ENCODE measurements at regions not wholly inside any gene's neighbourhood (a gene's known extent, or its start where the extent isn't known, plus 50 kb on each side); places are given as distances from the start of the nearest gene placed in this dataset.

- TF ChIP-seq, protein P1, sequence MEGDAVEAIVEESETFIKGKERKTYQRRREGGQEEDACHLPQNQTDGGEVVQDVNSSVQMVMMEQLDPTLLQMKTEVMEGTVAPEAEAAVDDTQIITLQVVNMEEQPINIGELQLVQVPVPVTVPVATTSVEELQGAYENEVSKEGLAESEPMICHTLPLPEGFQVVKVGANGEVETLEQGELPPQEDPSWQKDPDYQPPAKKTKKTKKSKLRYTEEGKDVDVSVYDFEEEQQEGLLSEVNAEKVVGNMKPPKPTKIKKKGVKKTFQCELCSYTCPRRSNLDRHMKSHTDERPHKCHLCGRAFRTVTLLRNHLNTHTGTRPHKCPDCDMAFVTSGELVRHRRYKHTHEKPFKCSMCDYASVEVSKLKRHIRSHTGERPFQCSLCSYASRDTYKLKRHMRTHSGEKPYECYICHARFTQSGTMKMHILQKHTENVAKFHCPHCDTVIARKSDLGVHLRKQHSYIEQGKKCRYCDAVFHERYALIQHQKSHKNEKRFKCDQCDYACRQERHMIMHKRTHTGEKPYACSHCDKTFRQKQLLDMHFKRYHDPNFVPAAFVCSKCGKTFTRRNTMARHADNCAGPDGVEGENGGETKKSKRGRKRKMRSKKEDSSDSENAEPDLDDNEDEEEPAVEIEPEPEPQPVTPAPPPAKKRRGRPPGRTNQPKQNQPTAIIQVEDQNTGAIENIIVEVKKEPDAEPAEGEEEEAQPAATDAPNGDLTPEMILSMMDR (IDR thresholded peaks at IDR 0.05), result no peak
- no peak for TF ChIP-seq NR1H2 (CRISPR knock-in tag; IDR thresholded peaks at IDR 0.05)
- TF ChIP-seq, protein P2, sequence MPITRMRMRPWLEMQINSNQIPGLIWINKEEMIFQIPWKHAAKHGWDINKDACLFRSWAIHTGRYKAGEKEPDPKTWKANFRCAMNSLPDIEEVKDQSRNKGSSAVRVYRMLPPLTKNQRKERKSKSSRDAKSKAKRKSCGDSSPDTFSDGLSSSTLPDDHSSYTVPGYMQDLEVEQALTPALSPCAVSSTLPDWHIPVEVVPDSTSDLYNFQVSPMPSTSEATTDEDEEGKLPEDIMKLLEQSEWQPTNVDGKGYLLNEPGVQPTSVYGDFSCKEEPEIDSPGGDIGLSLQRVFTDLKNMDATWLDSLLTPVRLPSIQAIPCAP (CRISPR knock-in tag; IDR thresholded peaks at IDR 0.05), result no peak
- TF ChIP-seq ZSCAN18 (CRISPR knock-in tag; IDR thresholded peaks at IDR 0.05), result no peak
- TF ChIP-seq ZNF423 (CRISPR knock-in tag; IDR thresholded peaks at IDR 0.05), result no peak
- no peak for TF ChIP-seq FOXP1 (CRISPR knock-in tag; IDR thresholded peaks at IDR 0.05; ENCODE audit: borderline replicate concordance)
- TF ChIP-seq, protein P3, sequence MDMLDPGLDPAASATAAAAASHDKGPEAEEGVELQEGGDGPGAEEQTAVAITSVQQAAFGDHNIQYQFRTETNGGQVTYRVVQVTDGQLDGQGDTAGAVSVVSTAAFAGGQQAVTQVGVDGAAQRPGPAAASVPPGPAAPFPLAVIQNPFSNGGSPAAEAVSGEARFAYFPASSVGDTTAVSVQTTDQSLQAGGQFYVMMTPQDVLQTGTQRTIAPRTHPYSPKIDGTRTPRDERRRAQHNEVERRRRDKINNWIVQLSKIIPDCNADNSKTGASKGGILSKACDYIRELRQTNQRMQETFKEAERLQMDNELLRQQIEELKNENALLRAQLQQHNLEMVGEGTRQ (CRISPR knock-in tag; IDR thresholded peaks at IDR 0.05), result no peak
- no peak for TF ChIP-seq JUN (CRISPR knock-in tag; IDR thresholded peaks at IDR 0.05)
- TF ChIP-seq, protein P4, sequence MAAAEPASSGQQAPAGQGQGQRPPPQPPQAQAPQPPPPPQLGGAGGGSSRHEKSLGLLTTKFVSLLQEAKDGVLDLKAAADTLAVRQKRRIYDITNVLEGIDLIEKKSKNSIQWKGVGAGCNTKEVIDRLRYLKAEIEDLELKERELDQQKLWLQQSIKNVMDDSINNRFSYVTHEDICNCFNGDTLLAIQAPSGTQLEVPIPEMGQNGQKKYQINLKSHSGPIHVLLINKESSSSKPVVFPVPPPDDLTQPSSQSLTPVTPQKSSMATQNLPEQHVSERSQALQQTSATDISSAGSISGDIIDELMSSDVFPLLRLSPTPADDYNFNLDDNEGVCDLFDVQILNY (CRISPR knock-in tag; IDR thresholded peaks at IDR 0.05), result no peak
- TF ChIP-seq HMGA2 (CRISPR knock-in tag; IDR thresholded peaks at IDR 0.05), result no peak
- no peak for TF ChIP-seq CBFB (CRISPR knock-in tag; IDR thresholded peaks at IDR 0.05; ENCODE audit: low read depth)
- TF ChIP-seq, protein P5, sequence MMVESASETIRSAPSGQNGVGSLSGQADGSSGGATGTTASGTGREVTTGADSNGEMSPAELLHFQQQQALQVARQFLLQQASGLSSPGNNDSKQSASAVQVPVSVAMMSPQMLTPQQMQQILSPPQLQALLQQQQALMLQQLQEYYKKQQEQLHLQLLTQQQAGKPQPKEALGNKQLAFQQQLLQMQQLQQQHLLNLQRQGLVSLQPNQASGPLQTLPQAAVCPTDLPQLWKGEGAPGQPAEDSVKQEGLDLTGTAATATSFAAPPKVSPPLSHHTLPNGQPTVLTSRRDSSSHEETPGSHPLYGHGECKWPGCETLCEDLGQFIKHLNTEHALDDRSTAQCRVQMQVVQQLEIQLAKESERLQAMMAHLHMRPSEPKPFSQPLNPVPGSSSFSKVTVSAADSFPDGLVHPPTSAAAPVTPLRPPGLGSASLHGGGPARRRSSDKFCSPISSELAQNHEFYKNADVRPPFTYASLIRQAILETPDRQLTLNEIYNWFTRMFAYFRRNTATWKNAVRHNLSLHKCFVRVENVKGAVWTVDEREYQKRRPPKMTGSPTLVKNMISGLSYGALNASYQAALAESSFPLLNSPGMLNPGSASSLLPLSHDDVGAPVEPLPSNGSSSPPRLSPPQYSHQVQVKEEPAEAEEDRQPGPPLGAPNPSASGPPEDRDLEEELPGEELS (CRISPR knock-in tag; IDR thresholded peaks at IDR 0.05), result no peak
- TF ChIP-seq USF1 (CRISPR knock-in tag; IDR thresholded peaks at IDR 0.05), result no peak
- no peak for TF ChIP-seq ATF6 (CRISPR knock-in tag; IDR thresholded peaks at IDR 0.05)
Observed at GRCh38 chr2:33925311-33925710, 326.2 kb upstream of the FAM98A start.

All from WTC11 (cell line).